Posterior vena cava (tissue), 2 donors: ENCODE measurements at regions not wholly inside any gene's neighbourhood (a gene's known extent, or its start where the extent isn't known, plus 50 kb on each side); places are given as distances from the start of the nearest gene placed in this dataset.
"Not testable (repeated sequence)": the region's sequence is repeated elsewhere in the genome, so short reads cannot be mapped to it uniquely, and the experiment has no call there.

Source experiments
- DNase-seq: peaks from one replicate; pipeline ENCODE4 v3.0.0-alpha.2; 2020; ENCODE audit warnings: low spot score
- intact Hi-C, 2 donors: fragments of 100-400 bp; cut with DNase I; formaldehyde crosslinking; loops; one replicate each; pipeline versions ENCODE4 v1.14.1 to v1.14.2; 2022 to 2023
- donor health status: DM: yes; HTN: yes; CAD: no.
- donor health status: DM: yes; HTN: yes; CAD: no.

DNA sequence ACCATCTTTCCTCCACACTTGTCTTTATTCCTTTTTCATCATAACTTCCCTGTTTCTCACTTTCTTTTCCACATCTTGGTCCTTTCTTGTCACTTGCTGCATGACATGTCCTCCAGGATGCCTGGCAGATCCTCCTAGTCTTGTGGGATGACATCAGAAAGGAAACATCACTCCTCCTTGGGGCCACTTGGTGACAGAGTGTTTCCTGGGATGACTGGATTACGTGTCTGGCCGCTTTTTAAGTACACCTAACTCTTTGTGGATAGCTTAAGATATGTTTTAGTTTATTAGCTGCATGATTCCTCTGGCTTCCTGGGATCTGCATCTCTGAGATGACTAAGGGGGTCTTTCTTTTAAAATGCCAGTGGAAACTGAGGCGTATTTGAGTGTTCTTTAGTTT is 363.5 kb upstream of the FRG2C start:
- no peak for DNase-seq
- intact Hi-C loops: no loop called here

DNA sequence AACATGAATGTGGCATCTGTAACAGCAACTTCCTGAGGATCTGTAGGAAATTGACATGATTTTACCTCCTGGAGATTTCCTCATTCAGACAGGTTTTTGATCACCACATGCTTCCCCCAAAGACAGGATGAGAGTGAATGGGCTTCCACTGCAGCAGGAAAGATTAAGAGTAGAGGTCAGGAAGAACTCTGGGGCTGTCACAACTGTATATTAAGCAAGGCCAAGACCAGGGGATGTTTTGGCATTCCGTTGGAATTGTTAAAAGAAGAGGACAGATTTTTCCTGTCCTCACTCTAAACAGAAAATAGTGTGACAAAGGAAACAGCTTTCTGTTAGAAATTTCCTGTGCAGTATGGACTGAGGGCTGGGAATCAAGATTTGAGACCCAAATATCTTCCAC is 363.1 kb upstream of the FRG2C start:
- DNase-seq, intact Hi-C loops: not testable (repeated sequence)

DNA sequence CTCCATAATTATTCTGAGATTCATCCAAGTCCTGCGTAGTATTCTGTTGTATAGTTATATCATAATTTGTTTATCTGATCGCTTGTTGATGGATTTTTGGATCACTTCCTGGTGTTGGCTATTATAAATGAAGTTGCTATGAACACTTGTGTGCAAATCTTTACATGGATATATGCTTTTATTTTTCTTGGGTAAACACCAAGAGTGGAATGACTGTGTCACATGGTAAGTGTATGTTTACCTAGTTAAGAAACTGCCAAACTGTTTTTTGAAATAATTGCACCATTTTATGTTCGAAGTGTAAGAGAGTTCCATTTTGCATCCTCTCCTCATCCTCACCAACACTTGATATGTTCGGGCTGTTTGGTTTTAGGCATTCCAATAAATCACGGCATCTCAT is 360.4 kb upstream of the FRG2C start:
- DNase-seq: no peak
- intact Hi-C loops: no loop called here

DNA sequence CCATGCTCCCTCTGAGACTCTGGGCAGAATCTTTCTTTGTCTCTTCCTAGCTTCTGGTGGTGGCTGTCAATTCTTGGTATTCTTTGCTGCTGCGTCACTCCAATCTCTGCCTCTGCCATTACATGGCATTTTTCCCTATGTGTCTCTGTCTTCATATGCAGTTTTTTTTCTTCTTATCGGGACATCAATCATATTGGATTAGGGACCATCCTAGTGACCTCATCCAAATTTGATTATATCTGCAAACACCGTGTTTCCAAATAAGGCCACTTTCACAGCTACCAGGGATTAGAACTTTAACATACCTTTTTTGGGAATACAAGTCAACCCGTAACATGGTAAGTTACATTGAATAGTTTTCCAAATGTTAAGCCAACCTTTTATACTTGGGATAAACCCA is 358.2 kb upstream of the FRG2C start:
- intact Hi-C loops: no loop called here
- DNase-seq: no peak

DNA sequence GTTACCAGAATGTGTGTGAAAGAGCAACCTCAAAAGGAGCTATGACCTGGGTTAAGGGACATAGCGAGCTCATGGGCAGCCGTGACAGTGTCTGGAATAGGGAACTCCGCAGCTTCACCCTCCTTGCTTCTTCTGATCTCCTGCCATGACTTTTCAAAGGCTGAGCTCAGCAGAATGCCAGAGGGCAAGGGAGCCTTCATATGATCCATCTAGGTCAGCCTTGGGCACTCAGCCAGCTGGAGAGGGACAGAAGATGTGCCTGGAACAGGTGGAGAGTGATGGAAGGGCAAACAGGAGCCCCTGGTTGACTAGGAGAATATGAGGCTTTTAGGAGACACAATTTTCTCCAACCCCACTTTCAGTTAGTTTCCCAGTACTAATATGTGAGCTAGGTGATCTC is 352.8 kb upstream of the FRG2C start:
- DNase-seq, intact Hi-C loops: not testable (repeated sequence)

DNA sequence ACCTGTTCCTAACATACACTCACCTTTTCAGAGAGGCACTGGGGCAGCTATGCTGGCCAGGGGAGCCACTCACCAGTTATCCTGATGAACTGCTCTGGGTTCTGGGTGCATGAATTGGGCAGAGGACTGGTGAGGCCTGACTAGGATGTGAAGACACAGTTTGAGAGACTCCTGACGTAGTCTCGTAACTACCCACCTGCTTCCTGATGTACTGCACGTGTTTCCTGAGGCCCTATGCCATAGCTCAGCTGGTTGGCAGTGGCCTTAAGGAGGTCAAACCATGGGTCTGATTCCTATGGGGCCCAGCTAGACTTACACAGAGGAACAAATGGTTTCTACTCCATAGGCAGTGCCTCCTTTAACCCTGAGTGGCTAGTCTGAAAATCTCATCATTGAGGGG is 351.7 kb upstream of the FRG2C start:
- DNase-seq, intact Hi-C loops: not testable (repeated sequence)

DNA sequence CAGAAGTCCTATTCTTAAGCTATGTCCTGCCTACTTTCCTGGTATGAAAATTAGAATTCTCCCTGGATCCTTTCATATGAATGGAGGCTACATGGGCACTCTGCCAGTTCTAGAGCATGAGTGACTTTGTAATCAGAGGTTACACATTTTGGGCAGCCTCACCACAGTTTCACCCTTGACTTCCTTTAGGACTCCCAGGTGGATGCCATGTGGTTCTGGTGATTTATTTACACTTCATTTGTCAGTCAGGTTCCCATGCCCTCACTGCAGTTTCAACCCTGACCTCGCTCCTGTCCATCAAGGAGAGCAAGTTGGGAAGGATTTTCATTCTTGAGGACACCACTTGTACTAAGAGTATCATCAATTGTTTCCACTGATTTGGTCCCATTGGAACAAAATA is 344.4 kb upstream of the FRG2C start:
- intact Hi-C loops, DNase-seq: not testable (repeated sequence)

DNA sequence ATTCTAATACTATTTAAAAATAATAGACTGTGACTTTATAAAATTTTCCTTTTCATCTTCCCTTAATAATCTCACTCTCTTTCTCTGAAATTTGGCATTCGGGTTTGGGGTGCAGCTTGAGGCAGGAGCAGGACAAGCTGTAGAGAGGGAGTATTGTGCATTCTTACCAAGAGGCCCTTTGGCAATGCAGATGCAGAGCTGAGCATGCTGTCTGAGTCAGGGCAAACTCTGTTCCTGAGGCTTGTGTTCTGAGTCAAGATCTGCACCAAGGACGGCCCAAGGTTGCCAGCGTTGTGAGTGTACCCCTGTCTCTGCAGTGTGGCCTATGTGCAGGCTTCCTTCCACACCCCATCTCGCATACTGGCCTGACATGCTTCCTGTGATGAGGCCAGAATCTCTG is 343.8 kb upstream of the FRG2C start:
- intact Hi-C loops: no loop called here
- DNase-seq: no peak

DNA sequence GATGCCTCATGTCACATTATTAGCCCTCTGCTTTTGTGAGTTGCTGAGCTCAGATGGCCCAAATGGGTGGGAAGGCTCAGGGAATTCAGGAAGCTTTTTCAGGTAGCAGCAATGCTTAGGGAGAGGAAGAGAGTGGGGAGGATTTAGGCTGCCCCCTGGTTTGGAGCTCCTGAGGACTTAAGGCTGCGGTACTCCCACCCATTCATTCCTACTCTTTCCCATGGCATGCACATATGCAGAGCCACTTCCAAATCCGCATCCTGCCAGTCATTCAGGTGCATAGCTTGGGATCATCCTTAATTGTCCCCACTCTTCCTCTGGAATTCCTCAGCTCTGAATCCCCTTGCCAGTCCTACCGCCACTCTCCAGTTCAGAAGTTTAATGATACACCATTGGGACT is 343.1 kb upstream of the FRG2C start:
- no peak for DNase-seq
- intact Hi-C loops: no loop called here

DNA sequence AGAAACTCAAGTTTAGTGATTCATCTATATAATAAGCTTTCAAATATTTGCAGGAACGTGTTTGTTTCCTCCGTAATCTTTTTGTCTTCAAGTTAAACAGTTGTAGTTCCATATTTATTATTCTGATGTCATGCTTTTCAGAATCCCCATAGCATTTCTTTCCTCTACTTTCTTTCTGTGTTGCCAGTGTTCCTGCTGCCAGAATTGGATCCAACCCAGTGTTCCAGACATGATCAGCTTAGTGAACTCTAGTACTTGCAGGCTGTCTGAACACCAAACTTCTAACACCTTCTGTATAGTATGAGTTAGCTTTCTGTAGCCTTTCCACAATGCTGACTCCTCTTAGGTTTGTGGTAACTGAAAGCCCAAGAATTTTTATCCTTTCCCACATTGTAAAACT is 340.2 kb upstream of the FRG2C start:
- DNase-seq, intact Hi-C loops: not testable (repeated sequence)

DNA sequence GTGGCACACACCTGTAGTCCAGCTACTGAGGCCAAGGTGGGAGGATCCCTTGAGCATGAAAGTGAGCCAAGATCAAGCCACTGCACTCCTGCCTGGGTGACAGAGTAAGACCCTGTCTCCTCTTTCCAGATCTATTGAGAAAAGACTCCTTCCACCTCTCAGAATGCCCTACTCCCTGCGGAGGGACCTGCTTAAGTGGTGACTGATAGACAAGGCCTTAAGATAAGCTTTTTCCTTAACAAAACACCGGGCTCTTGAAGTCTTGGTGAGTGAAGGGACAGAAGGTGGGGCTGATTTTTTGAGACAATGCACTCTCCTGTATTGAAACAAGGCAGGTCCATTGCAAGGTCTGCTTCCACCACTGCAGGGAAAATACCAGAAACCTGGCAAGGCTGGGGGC is 338.4 kb upstream of the FRG2C start:
- no peak for DNase-seq
- intact Hi-C loops: no loop called here

DNA sequence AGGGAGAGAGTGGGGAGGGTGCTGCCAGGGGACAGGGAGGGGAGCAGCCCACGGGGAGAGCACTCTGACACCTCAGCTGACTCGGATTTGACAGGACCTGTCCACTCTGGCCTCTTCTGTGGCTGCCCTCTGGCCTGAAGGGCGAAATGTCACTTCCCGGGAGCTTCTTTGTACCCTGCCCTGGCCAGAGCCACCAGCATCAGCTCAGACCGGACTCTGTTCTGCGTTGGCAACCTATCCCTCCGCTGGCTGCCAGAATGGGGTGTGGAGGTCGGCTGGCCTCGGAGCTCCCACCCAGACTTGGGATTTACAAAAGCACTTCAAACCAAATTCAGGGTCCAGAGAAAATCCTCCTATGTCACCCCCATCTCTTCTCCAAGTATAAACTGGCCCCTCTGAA is 336.7 kb upstream of the FRG2C start:
- intact Hi-C loops: no loop called here
- DNase-seq: no peak

DNA sequence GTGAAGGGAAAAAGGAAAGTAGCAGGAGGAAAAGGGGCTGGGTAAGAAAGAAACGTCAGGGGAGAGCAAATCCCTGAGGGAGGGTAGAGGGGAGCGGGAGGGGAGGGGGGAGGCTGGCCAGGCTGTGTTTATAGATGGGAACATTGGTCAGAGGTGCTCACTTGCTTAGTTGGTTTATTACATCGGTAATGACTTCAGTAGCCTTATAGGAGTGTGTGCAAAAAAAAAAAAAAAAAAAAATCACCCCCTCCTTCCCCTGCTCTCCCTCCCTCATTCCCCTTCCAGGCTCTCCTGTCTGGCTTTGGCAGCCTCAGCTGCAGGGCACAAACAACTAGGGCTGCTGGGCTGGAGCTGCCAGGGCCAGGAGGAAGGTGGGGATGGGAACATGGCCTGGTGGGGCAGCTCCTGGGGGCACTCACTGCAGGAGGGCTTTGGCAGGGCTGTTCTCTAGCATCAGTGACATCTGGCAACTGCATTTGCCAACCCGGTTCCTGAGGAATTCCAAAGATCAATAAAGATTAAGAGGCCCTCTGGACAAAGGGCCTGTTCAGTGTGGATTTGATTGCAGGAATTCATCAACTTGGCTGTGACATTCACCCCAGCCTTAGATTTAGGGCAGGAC is 334.5 kb upstream of the FRG2C start:
- intact Hi-C loops: no loop called here
- no peak for DNase-seq

DNA sequence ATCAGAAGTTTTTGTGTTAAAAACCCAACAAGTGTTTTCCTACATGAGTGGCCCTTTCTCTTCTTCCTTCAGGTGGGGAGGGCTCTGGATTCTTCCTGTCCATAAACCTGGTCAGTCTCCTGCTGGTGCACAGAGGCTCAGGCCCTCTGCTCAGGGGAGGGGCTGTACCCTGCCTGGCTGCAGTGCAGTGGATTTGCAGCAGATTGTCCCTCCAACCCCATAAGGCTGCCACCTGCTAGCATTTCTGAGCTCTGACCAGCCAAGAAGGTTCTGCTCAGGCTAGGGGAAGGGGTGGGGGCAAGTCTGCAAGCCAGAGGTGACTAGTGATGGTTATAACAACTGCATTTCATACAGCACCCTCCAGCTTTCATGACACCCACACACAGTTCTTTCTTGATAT is 333.7 kb upstream of the FRG2C start:
- intact Hi-C loops, DNase-seq: not testable (repeated sequence)

DNA sequence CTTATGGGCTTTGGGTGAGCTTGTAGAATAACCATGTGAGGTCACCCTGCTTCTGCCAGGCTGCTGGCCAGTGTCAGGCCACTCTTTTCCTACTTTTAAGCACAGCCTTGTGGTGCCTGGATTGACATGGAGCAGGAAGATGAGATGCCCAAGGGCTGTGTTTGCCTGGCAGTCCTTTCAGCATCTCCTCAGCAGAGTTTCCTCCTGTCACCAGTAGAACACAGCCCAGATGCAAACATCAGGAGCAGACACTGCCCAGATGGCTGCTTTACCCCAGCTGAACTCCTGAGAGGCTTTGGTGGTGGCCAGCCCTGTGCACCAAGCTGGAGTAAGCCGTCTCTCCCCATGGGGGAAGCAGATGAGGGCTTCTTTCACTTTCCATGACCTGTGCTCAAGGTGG is 332.0 kb upstream of the FRG2C start:
- DNase-seq, intact Hi-C loops: not testable (repeated sequence)

DNA sequence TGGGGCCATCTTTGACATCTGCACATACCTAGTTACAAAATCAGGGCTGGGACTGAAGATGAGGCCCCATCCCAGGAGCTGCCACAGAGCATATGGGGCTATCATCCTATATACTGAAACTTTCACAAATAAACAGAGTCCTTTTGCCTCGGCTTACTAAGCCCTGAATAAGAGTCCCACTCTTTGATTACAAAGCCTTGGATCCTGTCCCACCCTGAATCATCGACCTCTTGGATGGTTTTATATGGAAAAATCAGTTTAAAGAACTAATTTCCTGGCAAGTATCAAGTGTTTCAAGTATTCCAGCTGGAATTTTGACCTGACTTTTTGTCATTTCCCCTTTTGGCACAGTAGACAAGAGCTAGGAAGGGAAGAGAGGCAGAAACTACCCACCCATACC is 331.3 kb upstream of the FRG2C start:
- DNase-seq: no peak
- intact Hi-C loops: no loop called here

DNA sequence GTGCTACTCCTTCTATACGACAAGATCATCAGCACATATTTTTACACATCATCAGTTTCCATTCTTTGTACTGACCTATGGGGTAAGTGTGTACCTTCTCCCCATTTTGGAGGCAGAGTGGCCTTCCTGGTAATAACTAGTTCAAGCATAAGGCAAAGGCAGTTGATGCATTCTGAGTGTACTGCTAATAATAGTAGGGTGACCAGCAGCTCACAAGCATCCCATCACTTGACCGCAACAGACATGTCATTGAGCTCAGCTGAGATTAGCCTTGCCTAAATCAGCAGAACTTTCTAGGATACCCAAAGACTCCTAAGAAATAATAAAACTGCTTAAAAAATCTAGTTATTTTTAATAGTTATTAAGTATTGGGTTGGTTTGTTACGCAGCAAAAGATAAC is 329.8 kb upstream of the FRG2C start:
- intact Hi-C loops: no loop called here
- no peak for DNase-seq

DNA sequence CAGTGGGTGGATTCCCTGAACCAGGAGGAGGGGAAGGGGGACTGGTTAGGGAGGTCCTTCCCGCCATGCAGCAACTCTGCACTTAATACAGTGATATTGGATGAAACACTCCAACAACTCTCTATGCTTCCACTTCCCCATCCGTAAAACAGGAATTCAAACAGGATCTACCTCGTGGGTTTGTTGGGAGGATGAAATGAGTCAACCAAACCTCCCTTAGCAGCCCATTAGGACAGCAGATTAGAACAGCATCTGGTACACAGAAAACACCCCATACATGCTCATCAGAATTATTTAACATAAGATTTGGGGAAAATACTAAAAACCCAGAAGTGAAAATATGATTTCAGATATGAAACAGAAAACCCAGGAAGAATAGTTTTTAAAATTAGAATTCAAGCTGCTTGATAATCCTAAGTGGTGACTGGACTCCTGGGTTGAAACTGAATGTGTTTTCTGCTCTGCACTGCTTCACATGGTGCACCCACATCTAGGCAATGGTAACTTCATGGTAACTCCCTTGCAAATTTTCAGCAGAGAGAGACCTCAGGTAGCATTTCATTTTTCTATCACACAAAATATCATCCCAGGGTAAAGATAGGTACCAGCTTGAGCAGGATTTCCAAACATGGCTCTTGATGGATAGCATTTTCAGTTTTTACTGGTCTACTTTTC is 326.8 kb upstream of the FRG2C start:
- no peak for DNase-seq
- intact Hi-C loops: no loop called here

DNA sequence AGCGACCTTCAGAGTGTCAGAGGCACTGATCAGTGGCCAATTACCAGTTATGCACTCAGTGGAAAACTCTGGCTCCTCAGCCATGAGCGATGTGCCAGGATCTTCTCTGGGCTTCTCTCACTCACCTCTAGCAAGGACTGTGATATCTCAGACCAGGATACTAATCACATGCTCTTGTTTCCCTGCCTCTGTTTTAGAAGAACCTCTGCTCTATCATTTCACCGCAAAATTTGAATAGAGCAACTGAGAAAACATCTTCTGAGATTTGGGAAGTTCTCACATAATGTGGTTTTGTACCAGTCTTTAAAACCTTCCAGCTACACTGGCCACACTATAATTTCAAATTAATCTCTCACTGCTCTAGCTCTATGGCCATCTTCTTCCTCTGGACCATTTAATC is 325.8 kb upstream of the FRG2C start:
- intact Hi-C loops: no loop called here
- DNase-seq: no peak

DNA sequence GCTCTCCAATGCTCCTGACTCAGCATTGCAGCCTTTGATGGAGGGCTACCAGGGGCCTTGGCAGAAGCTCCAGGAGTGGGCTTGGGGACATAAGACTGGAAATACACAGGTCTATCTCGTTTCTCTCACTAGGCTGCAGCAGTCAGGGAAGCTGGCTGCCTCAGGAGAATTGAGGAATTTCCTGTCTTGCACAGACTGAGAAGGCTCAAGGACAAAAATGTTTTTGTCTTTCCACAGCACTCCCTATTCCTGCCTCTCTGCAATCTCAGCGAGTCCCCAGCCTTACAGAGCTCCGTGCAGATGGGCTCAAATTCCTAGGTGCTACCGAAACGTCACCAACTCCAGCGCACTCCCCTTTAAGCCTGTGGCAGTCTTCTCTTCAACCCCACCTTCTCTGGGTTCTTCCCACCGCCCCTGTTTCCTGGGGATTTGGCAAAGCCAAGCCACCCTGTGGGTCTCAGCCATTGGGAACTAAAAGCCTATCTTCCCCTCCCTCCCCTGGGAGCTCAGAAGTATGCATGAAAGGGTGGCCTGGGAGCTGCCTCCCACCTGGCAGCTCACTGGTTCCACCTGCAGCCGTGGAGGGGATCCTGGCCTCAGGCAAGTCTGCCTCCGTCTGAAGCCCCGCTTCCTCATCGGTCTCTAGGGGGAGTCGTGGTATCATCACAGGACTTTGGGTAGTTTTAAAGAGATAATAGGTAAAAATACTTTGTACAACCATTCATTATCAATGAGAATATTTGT is 322.6 kb upstream of the FRG2C start:
- no peak for DNase-seq
- intact Hi-C loops: no loop called here

DNA sequence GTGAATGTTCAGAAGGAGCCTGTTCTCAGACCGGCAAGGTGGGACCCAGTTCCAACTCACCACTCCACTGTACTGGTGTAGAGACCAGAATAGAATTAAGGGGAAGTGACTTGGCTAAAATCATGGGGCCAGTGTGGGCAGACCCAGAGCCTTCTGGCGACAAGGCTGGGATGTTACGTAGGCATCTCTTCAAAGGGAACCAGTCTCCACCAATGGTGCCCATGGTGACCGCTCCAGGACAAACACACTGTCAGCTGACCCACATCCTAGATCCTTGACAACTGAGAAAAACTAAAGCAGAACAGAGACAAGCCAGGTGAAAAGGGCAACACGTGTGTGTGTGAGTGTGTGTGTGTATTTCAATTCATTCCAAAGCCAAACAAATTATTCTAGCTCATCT is 321.7 kb upstream of the FRG2C start:
- intact Hi-C loops: no loop called here
- no peak for DNase-seq
